ENCODE measurements at regions not wholly inside any gene's neighbourhood (a gene's known extent, or its start where the extent isn't known, plus 50 kb on each side); places are given as distances from the start of the nearest gene placed in this dataset.

- TF ChIP-seq CTCF (IDR thresholded peaks at IDR 0.05) = no peak
- no peak for ATAC-seq (ENCODE audit: low FRiP score)
- DNase-seq (ENCODE audit: low spot score) = no peak
Observed at GRCh38 chr19:8908066-8908465, 75.9 kb downstream of the MBD3L1 start.

GRCh38 chr19:8910775-8911414 is 78.7 kb downstream of the MBD3L1 start:
- ATAC-seq (ENCODE audit: low FRiP score) (no peak), DNase-seq (ENCODE audit: low spot score) (no peak)
- TF ChIP-seq CTCF (IDR thresholded peaks at IDR 0.05) = no peak

- no peak for ATAC-seq (ENCODE audit: low FRiP score)
Observed at GRCh38 chr19:8915997-8916396, 83.8 kb downstream of the MBD3L1 start.

GRCh38 chr19:8922591-8922990 is 87.6 kb downstream of the MUC16 start:
- peak; percentile 19 for ATAC-seq (ENCODE audit: low FRiP score)
- no peak for DNase-seq (ENCODE audit: low spot score)
- no peak for TF ChIP-seq CTCF (IDR thresholded peaks at IDR 0.05)

More at GRCh38 chr19:8915997-8916396, 83.8 kb downstream of the MBD3L1 start:
- DNase-seq (ENCODE audit: low spot score) = no peak
- TF ChIP-seq CTCF (IDR thresholded peaks at IDR 0.05) = no peak

- TF ChIP-seq CTCF (IDR thresholded peaks at IDR 0.05) = no peak
- no peak for DNase-seq (ENCODE audit: low spot score)
- ATAC-seq (ENCODE audit: low FRiP score) = no peak
Observed at GRCh38 chr19:8924283-8924682, 85.9 kb downstream of the MUC16 start.

GRCh38 chr19:8926341-8926740 is 83.9 kb downstream of the MUC16 start:
- no peak for TF ChIP-seq CTCF (IDR thresholded peaks at IDR 0.05)
- DNase-seq (ENCODE audit: low spot score) = no peak

GRCh38 chr19:8935460-8935859 is 74.7 kb downstream of the MUC16 start:
- DNase-seq (ENCODE audit: low spot score) (no peak), ATAC-seq (ENCODE audit: low FRiP score) (no peak)

More at GRCh38 chr19:8926341-8926740, 83.9 kb downstream of the MUC16 start:
- ATAC-seq (ENCODE audit: low FRiP score) = no peak

More at GRCh38 chr19:8935460-8935859, 74.7 kb downstream of the MUC16 start:
- no peak for TF ChIP-seq CTCF (IDR thresholded peaks at IDR 0.05)

Measured in omental fat pad (tissue), 3 donors.